HL-60 (cell line): ENCODE measurements at regions not wholly inside any gene's neighbourhood (a gene's known extent, or its start where the extent isn't known, plus 50 kb on each side); places are given as distances from the start of the nearest gene placed in this dataset.

Experiments
- DNase-seq, 2 experiments: peaks; one replicate each; pipeline ENCODE4 v3.0.0-alpha.2; 2010 to 2020; ENCODE audit warnings: low read depth in 1 of 2, low spot score in 1 of 2
- H3K27ac ChIP-seq: fragments of 250-450 bp; sonication (Bioruptor Pico); replicated peaks from 2 replicates; pipeline ENCODE4 v1.5.1; 2020; ENCODE audit warnings: mild to moderate bottlenecking, moderate library complexity
- H3K27me3 ChIP-seq: fragments of 250-450 bp; sonication (Bioruptor Pico); 2 replicates; pipeline ENCODE4 v1.5.1; 2021; ENCODE audit warnings: mild to moderate bottlenecking, moderate library complexity; ENCODE audit not compliant: insufficient read depth, poor library complexity, severe bottlenecking
- H3K4me3 ChIP-seq: replicated peaks from 2 replicates; pipeline ENCODE4 v1.5.1; 2011; ENCODE audit warnings: mild to moderate bottlenecking, control low read depth, low read length; ENCODE audit not compliant: insufficient read depth
- GABPA ChIP-seq: IDR thresholded peaks from 2 replicates; pipeline ENCODE4 v1.6.1; 2012; ENCODE audit warnings: low read depth
- POLR2AphosphoS5 ChIP-seq: IDR thresholded peaks from 2 replicates; pipeline ENCODE4 v1.6.1; 2012; ENCODE audit warnings: low read depth
- SPI1 ChIP-seq: IDR thresholded peaks from 2 replicates; pipeline ENCODE4 v1.6.1; 2012; ENCODE audit warnings: low read depth, mild to moderate bottlenecking, borderline replicate concordance
- TF ChIP-seq, protein P1 (sequence below): IDR thresholded peaks from one replicate; pipeline ENCODE4 v1.5.1; 2011; ENCODE audit warnings: low read length, control low read depth, inconsistent platforms; ENCODE audit not compliant: insufficient read depth
- TF ChIP-seq, protein P2 (sequence below): IDR thresholded peaks from 2 replicates; pipeline ENCODE4 v1.6.1; 2012; ENCODE audit warnings: low read depth; ENCODE audit not compliant: insufficient replicate concordance

DNA sequence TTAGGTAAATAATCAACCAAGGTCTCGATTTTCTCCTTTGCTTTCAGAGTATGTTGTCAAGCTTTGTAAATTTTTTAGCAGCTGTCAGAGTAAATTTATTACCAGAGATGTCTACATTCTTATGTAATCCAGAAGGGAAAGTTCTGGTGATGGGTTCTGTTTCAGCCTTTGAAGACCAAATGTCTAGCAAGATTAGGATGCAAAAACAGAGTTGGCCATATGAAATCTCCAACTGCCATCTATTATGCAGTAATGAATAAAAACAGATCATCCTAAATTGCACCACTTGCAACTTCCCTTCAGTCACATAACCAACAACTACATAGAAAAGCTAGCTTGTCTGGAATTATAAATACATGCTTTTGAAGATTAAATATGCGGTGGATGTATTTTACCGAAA is 826.8 kb upstream of the KIF2B start:
- TF ChIP-seq, protein P1, sequence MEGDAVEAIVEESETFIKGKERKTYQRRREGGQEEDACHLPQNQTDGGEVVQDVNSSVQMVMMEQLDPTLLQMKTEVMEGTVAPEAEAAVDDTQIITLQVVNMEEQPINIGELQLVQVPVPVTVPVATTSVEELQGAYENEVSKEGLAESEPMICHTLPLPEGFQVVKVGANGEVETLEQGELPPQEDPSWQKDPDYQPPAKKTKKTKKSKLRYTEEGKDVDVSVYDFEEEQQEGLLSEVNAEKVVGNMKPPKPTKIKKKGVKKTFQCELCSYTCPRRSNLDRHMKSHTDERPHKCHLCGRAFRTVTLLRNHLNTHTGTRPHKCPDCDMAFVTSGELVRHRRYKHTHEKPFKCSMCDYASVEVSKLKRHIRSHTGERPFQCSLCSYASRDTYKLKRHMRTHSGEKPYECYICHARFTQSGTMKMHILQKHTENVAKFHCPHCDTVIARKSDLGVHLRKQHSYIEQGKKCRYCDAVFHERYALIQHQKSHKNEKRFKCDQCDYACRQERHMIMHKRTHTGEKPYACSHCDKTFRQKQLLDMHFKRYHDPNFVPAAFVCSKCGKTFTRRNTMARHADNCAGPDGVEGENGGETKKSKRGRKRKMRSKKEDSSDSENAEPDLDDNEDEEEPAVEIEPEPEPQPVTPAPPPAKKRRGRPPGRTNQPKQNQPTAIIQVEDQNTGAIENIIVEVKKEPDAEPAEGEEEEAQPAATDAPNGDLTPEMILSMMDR: no peak
- TF ChIP-seq, protein P2, sequence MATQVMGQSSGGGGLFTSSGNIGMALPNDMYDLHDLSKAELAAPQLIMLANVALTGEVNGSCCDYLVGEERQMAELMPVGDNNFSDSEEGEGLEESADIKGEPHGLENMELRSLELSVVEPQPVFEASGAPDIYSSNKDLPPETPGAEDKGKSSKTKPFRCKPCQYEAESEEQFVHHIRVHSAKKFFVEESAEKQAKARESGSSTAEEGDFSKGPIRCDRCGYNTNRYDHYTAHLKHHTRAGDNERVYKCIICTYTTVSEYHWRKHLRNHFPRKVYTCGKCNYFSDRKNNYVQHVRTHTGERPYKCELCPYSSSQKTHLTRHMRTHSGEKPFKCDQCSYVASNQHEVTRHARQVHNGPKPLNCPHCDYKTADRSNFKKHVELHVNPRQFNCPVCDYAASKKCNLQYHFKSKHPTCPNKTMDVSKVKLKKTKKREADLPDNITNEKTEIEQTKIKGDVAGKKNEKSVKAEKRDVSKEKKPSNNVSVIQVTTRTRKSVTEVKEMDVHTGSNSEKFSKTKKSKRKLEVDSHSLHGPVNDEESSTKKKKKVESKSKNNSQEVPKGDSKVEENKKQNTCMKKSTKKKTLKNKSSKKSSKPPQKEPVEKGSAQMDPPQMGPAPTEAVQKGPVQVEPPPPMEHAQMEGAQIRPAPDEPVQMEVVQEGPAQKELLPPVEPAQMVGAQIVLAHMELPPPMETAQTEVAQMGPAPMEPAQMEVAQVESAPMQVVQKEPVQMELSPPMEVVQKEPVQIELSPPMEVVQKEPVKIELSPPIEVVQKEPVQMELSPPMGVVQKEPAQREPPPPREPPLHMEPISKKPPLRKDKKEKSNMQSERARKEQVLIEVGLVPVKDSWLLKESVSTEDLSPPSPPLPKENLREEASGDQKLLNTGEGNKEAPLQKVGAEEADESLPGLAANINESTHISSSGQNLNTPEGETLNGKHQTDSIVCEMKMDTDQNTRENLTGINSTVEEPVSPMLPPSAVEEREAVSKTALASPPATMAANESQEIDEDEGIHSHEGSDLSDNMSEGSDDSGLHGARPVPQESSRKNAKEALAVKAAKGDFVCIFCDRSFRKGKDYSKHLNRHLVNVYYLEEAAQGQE: no peak
- TF ChIP-seq POLR2AphosphoS5 (no peak), SPI1 (no peak)
- DNase-seq: no peak
- H3K4me3 ChIP-seq: no peak overlapping the region
- H3K27ac ChIP-seq: no peak overlapping the region
- no peaks in the 10 kb centered on the region for H3K27me3 ChIP-seq

DNA sequence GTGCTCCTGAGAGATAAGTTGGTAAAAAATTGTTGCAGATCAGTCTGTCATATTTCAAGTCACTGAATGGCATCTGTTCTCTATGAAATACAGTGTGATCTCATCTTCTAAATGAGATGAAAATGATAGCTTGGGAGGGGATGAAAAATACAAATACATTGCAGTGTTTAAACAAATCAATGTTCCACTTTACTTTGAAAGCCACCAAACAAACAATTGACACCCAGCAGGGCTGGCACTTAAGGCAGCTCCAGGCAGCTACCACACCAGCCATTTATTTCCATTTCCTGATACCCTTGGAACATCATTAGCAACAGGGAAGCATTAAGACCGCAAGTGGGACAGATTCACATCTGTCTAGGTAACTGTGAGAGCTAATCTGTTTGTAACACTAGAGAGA is 827.6 kb upstream of the KIF2B start:
- Histone ChIP-seq H3K27ac (no peak overlapping the region), H3K4me3 (no peak overlapping the region), H3K27me3 (no peaks in the 10 kb centered on the region)
- TF ChIP-seq POLR2AphosphoS5 (no peak), GABPA (no peak), SPI1 (no peak)
- TF ChIP-seq, protein P1: no peak
- TF ChIP-seq, protein P2: no peak
- no peak for DNase-seq

DNA sequence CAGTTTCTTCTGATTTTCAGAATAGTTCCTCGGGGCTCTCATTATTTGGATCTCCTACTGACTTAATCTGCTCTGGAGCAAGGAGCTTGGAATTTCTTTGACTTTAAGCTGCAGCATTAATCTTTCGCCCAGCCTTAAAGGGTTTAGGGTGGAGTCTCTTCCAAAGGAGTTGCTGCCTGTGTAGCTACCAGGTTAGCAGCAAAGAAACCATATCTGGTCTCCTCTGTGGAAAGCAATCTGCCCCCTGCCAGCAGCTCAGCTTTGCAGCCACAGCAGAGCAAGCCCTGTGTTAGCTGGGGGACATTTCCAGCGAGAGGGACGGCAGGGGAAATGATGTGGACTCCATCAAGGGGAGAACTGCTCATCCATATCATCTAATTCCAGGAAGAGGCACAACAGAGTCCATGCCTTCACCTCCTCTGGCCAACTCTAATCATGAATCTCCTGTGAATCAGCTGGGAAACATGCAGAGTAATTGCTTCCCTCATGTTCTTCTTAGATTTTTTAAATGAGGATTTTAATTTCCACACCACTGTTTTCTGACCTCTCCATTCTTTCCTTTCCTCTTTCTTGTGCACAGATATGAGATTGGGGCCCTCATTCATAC is 827.6 kb upstream of the CA10 start:
- TF ChIP-seq, protein P2: no peak
- DNase-seq: no peak
- H3K27ac ChIP-seq: no peak overlapping the region
- no peaks in the 10 kb centered on the region for H3K27me3 ChIP-seq
- H3K4me3 ChIP-seq: no peak overlapping the region
